ENCODE measurements at regions not wholly inside any gene's neighbourhood (a gene's known extent, or its start where the extent isn't known, plus 50 kb on each side); places are given as distances from the start of the nearest gene placed in this dataset.

- no peak for DNase-seq
These were observed 153.5 kb downstream of the SLC28A3 start for GRCh38 chr9:84187090-84187489.

DNA sequence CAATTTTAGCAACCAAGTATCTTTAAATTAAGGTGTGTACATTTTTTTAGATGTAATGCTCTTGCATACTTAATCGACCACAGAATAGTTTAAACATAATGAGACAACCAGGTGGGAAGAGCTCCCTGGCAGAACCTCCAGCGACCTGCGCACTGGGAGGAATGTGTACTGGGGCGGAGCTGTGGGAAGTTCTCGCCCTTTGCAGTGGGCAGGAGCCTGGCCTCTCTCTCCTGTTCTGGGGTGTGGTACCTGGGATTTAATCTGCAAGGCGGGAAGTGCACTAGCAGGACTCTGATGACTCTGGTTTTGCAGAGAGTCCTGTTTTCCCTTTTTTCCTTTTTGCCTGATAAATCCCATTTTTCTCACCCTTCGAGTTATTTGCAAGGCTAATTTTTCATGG is 150.7 kb downstream of the SLC28A3 start:
- DNase-seq = no peak

GRCh38 chr9:84190411-84190810 is 150.1 kb downstream of the SLC28A3 start:
- DNase-seq = no peak

GRCh38 chr9:84206801-84207370 is 133.7 kb downstream of the SLC28A3 start:
- DNase-seq = no peak

GRCh38 chr9:84207491-84207951 is 133.0 kb downstream of the SLC28A3 start:
- DNase-seq = no peak

DNA sequence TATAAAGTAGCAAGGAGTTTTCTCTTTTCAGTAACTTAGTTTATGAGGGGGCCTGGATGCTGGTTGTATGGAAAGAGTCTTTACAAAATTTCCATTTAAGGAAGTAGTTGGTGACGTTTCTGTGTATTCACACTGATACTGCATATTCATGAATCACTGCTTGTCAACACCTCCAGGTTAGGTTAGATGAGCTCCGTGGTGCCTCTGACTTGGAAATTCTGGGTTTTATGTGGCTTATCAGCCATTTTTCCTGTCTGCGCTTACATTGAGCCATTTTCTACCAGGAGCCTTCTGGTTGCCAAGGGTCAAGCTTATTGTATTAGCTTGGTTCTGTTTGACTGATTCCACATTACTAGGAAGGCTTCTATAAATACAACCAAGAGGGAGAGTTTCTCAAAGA is 128.3 kb downstream of the SLC28A3 start:
- no peak for DNase-seq

DNA sequence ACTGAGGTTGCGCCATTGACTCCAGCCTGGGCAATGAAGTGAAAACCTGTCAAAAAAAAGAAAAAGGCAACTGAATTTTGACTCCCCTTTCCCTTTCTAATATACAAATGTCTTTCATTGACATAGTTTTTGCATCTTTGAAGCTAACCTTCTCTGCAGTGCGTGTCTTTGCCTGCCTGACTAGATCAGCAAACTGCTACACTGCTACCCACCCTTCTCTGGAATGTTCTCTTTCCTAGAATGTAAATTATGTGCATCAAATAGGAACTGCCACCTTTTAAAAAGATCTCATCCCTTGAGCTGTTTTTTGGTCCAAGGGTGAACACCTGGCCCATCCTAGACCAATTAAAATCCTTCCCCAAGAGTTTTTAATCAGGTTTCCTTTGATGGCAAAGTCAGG is 127.6 kb downstream of the SLC28A3 start:
- no peak for DNase-seq

DNA sequence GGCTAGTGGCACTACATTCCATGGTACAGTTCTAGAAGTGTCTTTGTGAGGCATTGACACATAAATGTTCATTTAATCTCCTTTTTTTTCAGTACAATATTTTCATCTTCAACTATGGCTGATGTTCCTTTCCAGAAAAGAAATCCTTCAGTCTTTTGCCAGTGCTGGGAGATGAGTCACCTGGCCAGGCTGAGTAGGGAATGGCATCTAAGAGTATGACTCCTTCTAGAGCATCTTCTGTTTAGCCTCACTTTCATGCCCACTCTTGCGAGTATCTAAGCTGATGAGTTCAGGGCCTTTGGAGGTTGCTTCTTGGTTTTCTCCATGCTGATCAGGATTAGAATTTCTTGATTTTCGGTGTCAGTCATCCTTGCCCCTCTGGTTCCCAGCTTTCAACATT is 124.4 kb downstream of the SLC28A3 start:
- no peak for DNase-seq

- DNase-seq = no peak
These were observed 122.2 kb downstream of the SLC28A3 start for GRCh38 chr9:84218322-84218721.

GRCh38 chr9:84224246-84224645 is 116.3 kb downstream of the SLC28A3 start:
- no peak for DNase-seq

Data from NCI-H2227 treated with DMSO at 0.1 percent for 48 hours (cell line).